ENCODE measurements at regions not wholly inside any gene's neighbourhood (a gene's known extent, or its start where the extent isn't known, plus 50 kb on each side); places are given as distances from the start of the nearest gene placed in this dataset.

GRCh38 chr5:105849701-105850100 is 1821.0 kb downstream of the EFNA5 start:
- no peak for DNase-seq
- Histone ChIP-seq H3K36me3 (no peaks in the 10 kb centered on the region), H3K27me3 (no peaks in the 10 kb centered on the region), H3K4me3 (no peak overlapping the region), H3K9me3 (replicated peaks) (no peaks in the 10 kb centered on the region), H3K27ac (no peak overlapping the region), H3K4me1 (no peaks in the 10 kb centered on the region)

- no peaks in the 10 kb centered on the region for H3K9me3 ChIP-seq (replicated peaks)
- no peaks in the 10 kb centered on the region for H3K27me3 ChIP-seq
- no peak overlapping the region for H3K4me3 ChIP-seq
- H3K36me3 ChIP-seq, result no peaks in the 10 kb centered on the region
- peaks cover 6% of the 10 kb centered on the region; the same call in 1 of the 2 replicates for H3K4me1 ChIP-seq
- DNase-seq, result peak; percentile 35 to 50
- no peak overlapping the region for H3K27ac ChIP-seq
These were observed 1829.9 kb downstream of the EFNA5 start for GRCh38 chr5:105840800-105841199.

- Histone ChIP-seq H3K27ac (no peak overlapping the region), H3K4me3 (no peak overlapping the region), H3K27me3 (no peaks in the 10 kb centered on the region), H3K4me1 (no peaks in the 10 kb centered on the region), H3K9me3 (replicated peaks) (no peaks in the 10 kb centered on the region), H3K36me3 (no peaks in the 10 kb centered on the region)
- DNase-seq, result no peak
These were observed 1833.8 kb downstream of the EFNA5 start for GRCh38 chr5:105836887-105837286.

GRCh38 chr5:105836268-105836667 is 1834.5 kb downstream of the EFNA5 start:
- DNase-seq, result no peak
- Histone ChIP-seq H3K27ac (no peak overlapping the region), H3K9me3 (replicated peaks) (no peaks in the 10 kb centered on the region), H3K4me3 (no peak overlapping the region), H3K27me3 (no peaks in the 10 kb centered on the region), H3K36me3 (no peaks in the 10 kb centered on the region), H3K4me1 (no peaks in the 10 kb centered on the region)

GRCh38 chr5:105828821-105829220 is 1841.9 kb downstream of the EFNA5 start:
- no peaks in the 10 kb centered on the region for H3K27me3 ChIP-seq
- no peaks in the 10 kb centered on the region for H3K4me1 ChIP-seq
- no peak for DNase-seq
- H3K27ac ChIP-seq, result no peak overlapping the region
- no peak overlapping the region for H3K4me3 ChIP-seq
- H3K9me3 ChIP-seq (replicated peaks), result peaks cover 5% of the 10 kb centered on the region; the same call in 1 of the 2 replicates
- no peaks in the 10 kb centered on the region for H3K36me3 ChIP-seq

- H3K36me3 ChIP-seq, result no peaks in the 10 kb centered on the region
- no peak for DNase-seq
- no peaks in the 10 kb centered on the region for H3K27me3 ChIP-seq
- no peak overlapping the region for H3K4me3 ChIP-seq
- peaks cover 5% of the 10 kb centered on the region; the same call in 1 of the 2 replicates for H3K9me3 ChIP-seq (replicated peaks)
- no peak overlapping the region for H3K27ac ChIP-seq
- H3K4me1 ChIP-seq, result peaks cover 19% of the 10 kb centered on the region
These were observed 1848.9 kb downstream of the EFNA5 start for GRCh38 chr5:105821800-105822199.

- Histone ChIP-seq H3K27me3 (no peaks in the 10 kb centered on the region), H3K27ac (peak overlapping the region; percentile 95), H3K4me3 (peak overlapping the region; percentile 27), H3K4me1 (peaks cover 27% of the 10 kb centered on the region), H3K36me3 (no peaks in the 10 kb centered on the region), H3K9me3 (replicated peaks) (no peaks in the 10 kb centered on the region)
- DNase-seq, result no peak
These were observed 1852.8 kb downstream of the EFNA5 start for GRCh38 chr5:105817914-105818313.

- Histone ChIP-seq H3K4me1 (peaks cover 27% of the 10 kb centered on the region), H3K4me3 (peak overlapping the region; percentile 27), H3K27me3 (no peaks in the 10 kb centered on the region), H3K27ac (peak overlapping the region; percentile 95), H3K9me3 (replicated peaks) (no peaks in the 10 kb centered on the region), H3K36me3 (no peaks in the 10 kb centered on the region)
- DNase-seq, result peak; percentile 53 to 91
These were observed 1853.3 kb downstream of the EFNA5 start for GRCh38 chr5:105817416-105817815.

- DNase-seq, result no peak
- Histone ChIP-seq H3K27ac (peak overlapping the region; percentile 95), H3K36me3 (no peaks in the 10 kb centered on the region), H3K4me3 (no peak overlapping the region), H3K4me1 (peaks cover 27% of the 10 kb centered on the region), H3K9me3 (replicated peaks) (no peaks in the 10 kb centered on the region; the same call in 1 of the 2 replicates), H3K27me3 (no peaks in the 10 kb centered on the region)
These were observed 1853.8 kb downstream of the EFNA5 start for GRCh38 chr5:105816961-105817360.

- Histone ChIP-seq H3K36me3 (no peaks in the 10 kb centered on the region), H3K27ac (no peak overlapping the region), H3K4me1 (peaks cover 15% of the 10 kb centered on the region), H3K9me3 (replicated peaks) (no peaks in the 10 kb centered on the region; the same call in 1 of the 2 replicates), H3K4me3 (no peak overlapping the region), H3K27me3 (no peaks in the 10 kb centered on the region)
- no peak for DNase-seq
These were observed 1858.4 kb downstream of the EFNA5 start for GRCh38 chr5:105812304-105812703.

- peaks cover under 1% of the 10 kb centered on the region; the same call in 1 of the 2 replicates for H3K9me3 ChIP-seq (replicated peaks)
- H3K27ac ChIP-seq, result no peak overlapping the region
- peaks cover 9% of the 10 kb centered on the region; the same call in 1 of the 2 replicates for H3K4me1 ChIP-seq
- H3K36me3 ChIP-seq, result no peaks in the 10 kb centered on the region
- H3K27me3 ChIP-seq, result no peaks in the 10 kb centered on the region
- DNase-seq, result no peak
- no peak overlapping the region for H3K4me3 ChIP-seq
These were observed 1862.8 kb downstream of the EFNA5 start for GRCh38 chr5:105807951-105808350.

GRCh38 chr5:105807290-105807689 is 1863.4 kb downstream of the EFNA5 start:
- peaks cover 9% of the 10 kb centered on the region; the same call in 1 of the 2 replicates for H3K4me1 ChIP-seq
- no peak overlapping the region for H3K4me3 ChIP-seq
- no peak overlapping the region for H3K27ac ChIP-seq
- no peaks in the 10 kb centered on the region for H3K27me3 ChIP-seq
- no peak for DNase-seq
- peaks cover 2% of the 10 kb centered on the region; the same call in 1 of the 2 replicates for H3K9me3 ChIP-seq (replicated peaks)
- H3K36me3 ChIP-seq, result no peaks in the 10 kb centered on the region

- no peak overlapping the region for H3K4me3 ChIP-seq
- peaks cover 2% of the 10 kb centered on the region; the same call in 1 of the 2 replicates for H3K9me3 ChIP-seq (replicated peaks)
- peaks cover 9% of the 10 kb centered on the region; the same call in 1 of the 2 replicates for H3K4me1 ChIP-seq
- H3K27ac ChIP-seq, result no peak overlapping the region
- DNase-seq, result no peak
- no peaks in the 10 kb centered on the region for H3K27me3 ChIP-seq
- H3K36me3 ChIP-seq, result no peaks in the 10 kb centered on the region
These were observed 1864.1 kb downstream of the EFNA5 start for GRCh38 chr5:105806596-105806995.

GRCh38 chr5:105803431-105803830 is 1867.3 kb downstream of the EFNA5 start:
- no peak for DNase-seq
- no peaks in the 10 kb centered on the region for H3K36me3 ChIP-seq
- peaks cover 9% of the 10 kb centered on the region; the same call in 1 of the 2 replicates for H3K4me1 ChIP-seq
- H3K27me3 ChIP-seq, result no peaks in the 10 kb centered on the region
- no peak overlapping the region for H3K4me3 ChIP-seq
- no peak overlapping the region for H3K27ac ChIP-seq
- peaks cover 2% of the 10 kb centered on the region; the same call in 1 of the 2 replicates for H3K9me3 ChIP-seq (replicated peaks)

- H3K36me3 ChIP-seq, result no peaks in the 10 kb centered on the region
- H3K9me3 ChIP-seq (replicated peaks), result no peaks in the 10 kb centered on the region
- H3K4me1 ChIP-seq, result no peaks in the 10 kb centered on the region
- no peak for DNase-seq
- H3K4me3 ChIP-seq, result no peak overlapping the region
- no peaks in the 10 kb centered on the region for H3K27me3 ChIP-seq
- H3K27ac ChIP-seq, result no peak overlapping the region
These were observed 1876.2 kb downstream of the EFNA5 start for GRCh38 chr5:105794578-105794977.

GRCh38 chr5:105789246-105789645 is 1881.5 kb downstream of the EFNA5 start:
- H3K9me3 ChIP-seq (replicated peaks), result no peaks in the 10 kb centered on the region
- H3K36me3 ChIP-seq, result no peaks in the 10 kb centered on the region
- DNase-seq, result no peak
- no peak overlapping the region for H3K27ac ChIP-seq
- H3K27me3 ChIP-seq, result no peaks in the 10 kb centered on the region
- H3K4me1 ChIP-seq, result peaks cover 4% of the 10 kb centered on the region
- no peak overlapping the region for H3K4me3 ChIP-seq

All from SJCRH30 (cell line).